Endothelial cell of umbilical vein (primary cell): ENCODE measurements at regions not wholly inside any gene's neighbourhood (a gene's known extent, or its start where the extent isn't known, plus 50 kb on each side); places are given as distances from the start of the nearest gene placed in this dataset.

ENCODE experiments used
- BruUV-seq: library from RNA; stranded (reverse); fragments of 400-500 nt; replicated peaks from 2 replicates; lab custom pipeline; 2021; lab: Mats Ljungman, UMichigan
- CTCF ChIA-PET: fragments of 300-600, 350-600 bp; sonication (Branson Sonifier 250); formaldehyde crosslinking; loops from one replicate; lab custom pipeline; 2021; ENCODE audit warnings: antibody characterized with exemption, inconsistent platforms; lab: Charles Lee
- POLR2A ChIA-PET: fragments of 300-600, 350-600 bp; sonication (Branson Sonifier 250); formaldehyde crosslinking; loops from one replicate; lab custom pipeline; 2021; ENCODE audit warnings: antibody characterized with exemption, inconsistent platforms; lab: Charles Lee
- DNase-seq: peaks from one replicate; pipeline ENCODE4 v3.0.0-alpha.2; 2011; ENCODE audit warnings: low read depth, low spot score
- FAIRE-seq: peaks from 2 replicates; lab custom pipeline; 2011; peaks lifted over from hg19 to GRCh38; lab: Jason Lieb, UNC
- H2AFZ ChIP-seq: 2 replicates; pipeline ENCODE4 v1.6.0; 2012; ENCODE audit warnings: low read depth, low read length, control low read depth, inconsistent platforms
- H3K27ac ChIP-seq: 2 replicates; pipeline ENCODE4 v1.5.1; 2011; ENCODE audit warnings: low read depth, mild to moderate bottlenecking, control low read depth, low read length, moderate library complexity; ENCODE audit not compliant: insufficient read depth
- H3K27me3 ChIP-seq, 2 experiments: 2 replicates each; pipeline versions ENCODE4 v1.6.0 to v1.6.1; 2011; ENCODE audit warnings: low read length in 2 of 2, mixed read lengths in 1 of 2; ENCODE audit not compliant: control insufficient read depth in 2 of 2, insufficient read depth in 2 of 2
- H3K36me3 ChIP-seq, 2 experiments: 2 replicates in 1 of 2; 3 replicates in 1 of 2; pipeline ENCODE4 v1.5.1; 2011; ENCODE audit warnings: low read length in 2 of 2, mild to moderate bottlenecking in 1 of 2, moderate library complexity in 1 of 2; ENCODE audit not compliant: control insufficient read depth in 2 of 2, insufficient read depth in 2 of 2; ENCODE audit errors: extremely low read depth in 1 of 2
- H3K4me1 ChIP-seq: 3 replicates; pipeline ENCODE4 v1.5.1; 2011; ENCODE audit warnings: mild to moderate bottlenecking, low read length; ENCODE audit not compliant: control insufficient read depth, insufficient read depth; ENCODE audit errors: extremely low read depth
- H3K4me2 ChIP-seq: 2 replicates; pipeline ENCODE4 v1.6.1; 2011; ENCODE audit warnings: low read length, control low read depth, mixed read lengths; ENCODE audit not compliant: insufficient read depth
- H3K4me3 ChIP-seq, 3 experiments: fragments of 200-600 bp in 1 of 3; sonication (generic), shearing (Covaris generic) in 1 of 3; replicated peaks in 1 of 3; 2 replicates each; pipeline ENCODE4 v1.5.1; 2011 to 2016; ENCODE audit warnings: control low read depth in 3 of 3, low read length in 3 of 3, mild to moderate bottlenecking in 2 of 3, inconsistent platforms in 1 of 3, low read depth in 1 of 3, moderate library complexity in 1 of 3; ENCODE audit not compliant: insufficient read depth in 1 of 3
- H3K79me2 ChIP-seq: 2 replicates; pipeline ENCODE4 v1.6.0; 2012; ENCODE audit warnings: low read length, inconsistent platforms; ENCODE audit not compliant: control insufficient read depth, insufficient read depth
- H3K9ac ChIP-seq: replicated peaks from 2 replicates; pipeline ENCODE3; 2011; ENCODE audit warnings: low read length, control low read depth; ENCODE audit not compliant: insufficient read depth; ENCODE audit errors: extremely low read depth
- H3K9me1 ChIP-seq: replicated peaks from 3 replicates; pipeline ENCODE4 v1.6.0; 2011; ENCODE audit warnings: mild to moderate bottlenecking, low read length; ENCODE audit not compliant: control insufficient read depth, insufficient read depth; ENCODE audit errors: extremely low read depth
- H3K9me3 ChIP-seq: replicated peaks from 2 replicates; pipeline ENCODE4 v1.5.1; 2012; ENCODE audit warnings: low read length, inconsistent platforms; ENCODE audit not compliant: control insufficient read depth, insufficient read depth
- H4K20me1 ChIP-seq: replicated peaks from 2 replicates; pipeline ENCODE3; 2011; ENCODE audit warnings: mild to moderate bottlenecking, low read length; ENCODE audit not compliant: control insufficient read depth, insufficient read depth; ENCODE audit errors: extremely low read depth
- CTCF ChIP-seq, 2 donors: IDR thresholded peaks; 1 replicate in 1 of 2; 2 replicates in 1 of 2; pipeline ENCODE4 v1.5.1; 2011; ENCODE audit warnings: low read length in 2 of 2, mild to moderate bottlenecking in 2 of 2, moderate library complexity in 2 of 2, control low read depth in 1 of 2, inconsistent platforms in 1 of 2, low read depth in 1 of 2; ENCODE audit not compliant: insufficient read depth in 1 of 2; ENCODE audit errors: extremely low read depth in 1 of 2
- EZH2 ChIP-seq: IDR thresholded peaks from 2 replicates; pipeline ENCODE4 v1.6.1; 2012; ENCODE audit warnings: borderline replicate concordance, low read depth, mild to moderate bottlenecking, moderate library complexity, low read length, inconsistent platforms; ENCODE audit not compliant: severe bottlenecking
- FOS ChIP-seq: IDR thresholded peaks from 2 replicates; pipeline ENCODE4 v1.6.1; 2011; ENCODE audit warnings: mild to moderate bottlenecking, low read length, moderate library complexity, borderline replicate concordance; ENCODE audit not compliant: insufficient read depth
- GATA2 ChIP-seq: IDR thresholded peaks from 2 replicates; pipeline ENCODE4 v1.7.0; 2011; ENCODE audit warnings: low read depth, mild to moderate bottlenecking, moderate library complexity, mixed read lengths, low read length; ENCODE audit not compliant: insufficient read length, insufficient read depth
- JUN ChIP-seq: IDR thresholded peaks from 2 replicates; pipeline ENCODE4 v1.6.1; 2011; ENCODE audit warnings: borderline replicate concordance, low read depth; ENCODE audit not compliant: insufficient read length, insufficient read depth
- MYC ChIP-seq: IDR thresholded peaks from one replicate; pipeline ENCODE4 v1.6.1; 2011; ENCODE audit warnings: mild to moderate bottlenecking, low read depth, low read length
- POLR2A ChIP-seq: IDR thresholded peaks from 2 replicates; pipeline ENCODE4 v1.6.1; 2012; ENCODE audit warnings: low read depth, mild to moderate bottlenecking, control low read depth, low read length
- POLR2AphosphoS5 ChIP-seq: IDR thresholded peaks from 2 replicates; pipeline ENCODE4 v1.6.1; 2012; ENCODE audit warnings: low read depth, mild to moderate bottlenecking, control low read depth, low read length, moderate library complexity; ENCODE audit not compliant: insufficient read depth
- dilution Hi-C: fragments of 300-500 bp; cut with MboI; formaldehyde crosslinking; loops from one replicate; pipeline ENCODE4 v1.15.0; 2019; ENCODE audit warnings: low sequenced_read_pairs; ENCODE audit not compliant: extremely low pct_ligation_motif_present
- intact Hi-C: fragments of 100-400 bp; cut with micrococcal nuclease; formaldehyde crosslinking; loops from one replicate; pipeline ENCODE4 v1.10.0; 2022
- TF ChIP-seq, protein P1 (sequence below): IDR thresholded peaks from 2 replicates; pipeline ENCODE4 v1.6.1; 2011; ENCODE audit not compliant: insufficient read depth, insufficient read length

DNA sequence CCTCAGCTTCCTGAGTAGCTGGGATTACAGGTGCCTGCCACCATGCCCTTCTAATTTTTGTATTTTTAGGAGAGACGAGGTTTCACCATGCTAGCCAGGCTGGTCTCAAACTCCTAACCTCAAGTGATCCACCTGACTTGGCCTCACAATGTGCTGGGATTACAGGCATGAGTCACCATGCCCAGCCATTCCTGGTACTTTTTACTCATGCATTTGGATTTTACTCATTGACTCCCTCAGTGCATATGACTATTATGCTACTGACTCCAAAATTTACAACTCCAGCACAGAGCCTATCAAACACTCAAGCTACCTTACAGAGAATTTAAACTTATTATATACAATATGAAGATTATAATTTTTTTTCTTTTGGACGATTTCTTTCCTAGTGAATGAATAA is 199.9 kb downstream of the CXXC4 start:
- TF ChIP-seq POLR2AphosphoS5 (no peak), FOS (no peak), EZH2 (no peak), JUN (no peak), MYC (no peak), CTCF (IDR thresholded peaks at IDR 0.05; ENCODE audit: extremely low read depth in 1 of 2, insufficient read depth in 1 of 2, low read depth in 1 of 2, low read length in 2 of 2) (no peak), GATA2 (no peak), POLR2A (no peak)
- TF ChIP-seq, protein P1, sequence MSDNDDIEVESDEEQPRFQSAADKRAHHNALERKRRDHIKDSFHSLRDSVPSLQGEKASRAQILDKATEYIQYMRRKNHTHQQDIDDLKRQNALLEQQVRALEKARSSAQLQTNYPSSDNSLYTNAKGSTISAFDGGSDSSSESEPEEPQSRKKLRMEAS: no peak
- Histone ChIP-seq H3K9me1 (no peaks in the 10 kb centered on the region), H3K9ac (no peak overlapping the region), H3K4me1 (no peaks in the 10 kb centered on the region), H2AFZ (no peak overlapping the region), H3K27me3 (no peaks in the 10 kb centered on the region), H4K20me1 (no peaks in the 10 kb centered on the region), H3K27ac (no peak overlapping the region), H3K4me3 (no peak overlapping the region), H3K4me2 (no peak overlapping the region), H3K9me3 (no peaks in the 10 kb centered on the region), H3K79me2 (no peaks in the 10 kb centered on the region), H3K36me3 (no peaks in the 10 kb centered on the region)
- intact Hi-C loops (no loop called here), dilution Hi-C loops (no loop called here)
- DNase-seq (no peak), FAIRE-seq (no peak)
- BruUV-seq: no TSS peak
- CTCF ChIA-PET: no interaction called here
- POLR2A ChIA-PET: no interaction called here
